RWPE2 (cell line): ENCODE measurements at regions not wholly inside any gene's neighbourhood (a gene's known extent, or its start where the extent isn't known, plus 50 kb on each side); places are given as distances from the start of the nearest gene placed in this dataset.

Experiments
- ATAC-seq: fragments of 200-7000 bp; cut with Tn5 transposase; 3 replicates; pipeline ENCODE4 v1.9.1; 2021; ENCODE audit warnings: low read depth
- DNase-seq: peaks from one replicate; pipeline ENCODE4 v3.0.0-alpha.2; 2020; ENCODE audit warnings: low spot score
- H3K27ac ChIP-seq: fragments of 450-650 bp; 2 replicates; pipeline ENCODE4 v1.5.1; 2017; ENCODE audit warnings: mild to moderate bottlenecking; ENCODE audit not compliant: poor library complexity, severe bottlenecking
- H3K27me3 ChIP-seq: fragments of 250-450 bp; sonication (Bioruptor Pico); 2 replicates; pipeline ENCODE4 v1.5.1; 2021; ENCODE audit warnings: mild to moderate bottlenecking, moderate library complexity; ENCODE audit not compliant: insufficient read depth, poor library complexity, severe bottlenecking
- H3K36me3 ChIP-seq: fragments of 250-450 bp; sonication (Bioruptor Pico); 2 replicates; pipeline ENCODE4 v1.5.1; 2020; ENCODE audit warnings: low read depth, mild to moderate bottlenecking, moderate library complexity
- H3K4me1 ChIP-seq: fragments of 250-450 bp; sonication (Bioruptor Pico); 2 replicates; pipeline ENCODE4 v1.5.1; 2021; ENCODE audit warnings: mild to moderate bottlenecking, moderate library complexity; ENCODE audit not compliant: insufficient read depth, poor library complexity, severe bottlenecking
- H3K4me3 ChIP-seq: fragments of 250-450 bp; sonication (Bioruptor Pico); 2 replicates; pipeline ENCODE4 v1.5.1; 2021; ENCODE audit warnings: mild to moderate bottlenecking, moderate library complexity; ENCODE audit not compliant: severe bottlenecking
- H3K9me3 ChIP-seq: fragments of 250-450 bp; sonication (Bioruptor Pico); 2 replicates; pipeline ENCODE4 v1.5.1; 2021; ENCODE audit warnings: mild to moderate bottlenecking, moderate library complexity; ENCODE audit not compliant: severe bottlenecking
- TF ChIP-seq, protein P1 (sequence below): fragments of 450-650 bp; IDR thresholded peaks from one replicate; pipeline ENCODE4 v1.5.1; 2017; ENCODE audit warnings: mild to moderate bottlenecking, moderate library complexity; ENCODE audit not compliant: poor library complexity, severe bottlenecking

DNA sequence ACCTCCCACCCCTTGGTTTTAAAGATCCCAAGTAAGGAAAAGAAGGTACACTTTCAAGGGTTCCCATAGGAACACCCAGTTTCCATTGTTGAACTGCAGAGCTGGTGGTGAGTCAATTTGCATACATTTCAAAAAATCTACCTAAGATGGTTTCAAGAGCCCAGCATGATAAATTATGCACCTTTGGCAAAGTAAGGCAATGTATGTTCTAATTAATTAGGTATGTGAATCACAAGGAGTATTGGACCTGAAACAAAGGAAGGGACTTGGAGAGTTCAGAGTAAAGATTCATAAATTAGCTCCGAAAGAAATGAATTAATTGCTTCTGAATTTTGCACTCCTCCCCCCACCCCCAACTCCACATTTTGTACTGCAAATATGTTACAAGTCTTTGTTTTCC lies 459.7 kb downstream of the LRATD1 start:
- DNase-seq (no peak), ATAC-seq (no peak)
- no peaks in the 10 kb centered on the region for H3K36me3 ChIP-seq
- H3K4me1 ChIP-seq: no peaks in the 10 kb centered on the region
- H3K27ac ChIP-seq: no peak overlapping the region
- no peaks in the 10 kb centered on the region for H3K27me3 ChIP-seq
- TF ChIP-seq, protein P1, sequence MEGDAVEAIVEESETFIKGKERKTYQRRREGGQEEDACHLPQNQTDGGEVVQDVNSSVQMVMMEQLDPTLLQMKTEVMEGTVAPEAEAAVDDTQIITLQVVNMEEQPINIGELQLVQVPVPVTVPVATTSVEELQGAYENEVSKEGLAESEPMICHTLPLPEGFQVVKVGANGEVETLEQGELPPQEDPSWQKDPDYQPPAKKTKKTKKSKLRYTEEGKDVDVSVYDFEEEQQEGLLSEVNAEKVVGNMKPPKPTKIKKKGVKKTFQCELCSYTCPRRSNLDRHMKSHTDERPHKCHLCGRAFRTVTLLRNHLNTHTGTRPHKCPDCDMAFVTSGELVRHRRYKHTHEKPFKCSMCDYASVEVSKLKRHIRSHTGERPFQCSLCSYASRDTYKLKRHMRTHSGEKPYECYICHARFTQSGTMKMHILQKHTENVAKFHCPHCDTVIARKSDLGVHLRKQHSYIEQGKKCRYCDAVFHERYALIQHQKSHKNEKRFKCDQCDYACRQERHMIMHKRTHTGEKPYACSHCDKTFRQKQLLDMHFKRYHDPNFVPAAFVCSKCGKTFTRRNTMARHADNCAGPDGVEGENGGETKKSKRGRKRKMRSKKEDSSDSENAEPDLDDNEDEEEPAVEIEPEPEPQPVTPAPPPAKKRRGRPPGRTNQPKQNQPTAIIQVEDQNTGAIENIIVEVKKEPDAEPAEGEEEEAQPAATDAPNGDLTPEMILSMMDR: no peak
- no peaks in the 10 kb centered on the region for H3K9me3 ChIP-seq
- H3K4me3 ChIP-seq: no peak overlapping the region

DNA sequence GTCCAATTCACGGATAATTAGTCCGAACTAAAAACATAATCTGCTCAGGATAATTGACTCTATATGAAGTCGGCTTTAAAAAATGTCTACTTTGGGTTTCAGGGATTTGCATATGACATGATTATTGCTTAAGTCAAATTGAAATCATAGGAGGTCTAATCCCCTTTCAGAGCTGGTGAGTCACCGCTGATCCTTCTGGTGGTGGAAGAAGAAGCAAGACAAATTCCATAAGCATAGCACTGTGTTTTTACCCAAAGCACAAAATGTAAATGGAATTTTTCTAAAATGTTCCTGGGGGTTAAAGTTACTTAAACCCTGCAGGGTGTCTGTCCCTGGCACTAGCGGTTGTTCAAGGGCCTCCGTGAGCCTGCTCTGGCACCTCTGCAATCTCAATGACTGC lies 460.2 kb downstream of the LRATD1 start:
- H3K4me1 ChIP-seq: no peaks in the 10 kb centered on the region
- no peak overlapping the region for H3K27ac ChIP-seq
- DNase-seq: no peak
- H3K4me3 ChIP-seq: no peak overlapping the region
- H3K9me3 ChIP-seq: no peaks in the 10 kb centered on the region
- TF ChIP-seq, protein P1: no peak
- H3K36me3 ChIP-seq: no peaks in the 10 kb centered on the region
- H3K27me3 ChIP-seq: no peaks in the 10 kb centered on the region
- no peak for ATAC-seq

DNA sequence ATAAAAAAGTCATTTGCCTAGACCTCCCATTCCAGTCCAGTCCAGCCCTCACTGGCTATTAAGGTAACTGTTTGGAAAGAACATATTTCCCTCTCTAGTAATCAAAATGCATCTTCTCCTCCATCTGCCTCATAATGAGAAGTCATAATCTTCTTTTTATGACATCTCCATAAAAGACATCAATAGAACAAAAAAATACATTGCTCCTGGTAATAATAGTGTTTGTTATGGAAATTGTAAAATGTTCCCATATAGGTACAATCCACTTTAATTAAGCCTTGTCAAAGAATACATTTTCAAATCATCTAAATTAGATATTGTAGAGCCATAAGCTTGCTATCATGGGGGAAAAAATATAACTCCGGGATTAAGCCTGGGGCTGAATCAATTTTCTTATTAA lies 461.6 kb downstream of the LRATD1 start:
- DNase-seq (no peak), ATAC-seq (no peak)
- Histone ChIP-seq H3K27me3 (no peaks in the 10 kb centered on the region), H3K9me3 (no peaks in the 10 kb centered on the region), H3K4me1 (no peaks in the 10 kb centered on the region), H3K27ac (no peak overlapping the region), H3K36me3 (no peaks in the 10 kb centered on the region), H3K4me3 (no peak overlapping the region)
- TF ChIP-seq, protein P1: no peak

DNA sequence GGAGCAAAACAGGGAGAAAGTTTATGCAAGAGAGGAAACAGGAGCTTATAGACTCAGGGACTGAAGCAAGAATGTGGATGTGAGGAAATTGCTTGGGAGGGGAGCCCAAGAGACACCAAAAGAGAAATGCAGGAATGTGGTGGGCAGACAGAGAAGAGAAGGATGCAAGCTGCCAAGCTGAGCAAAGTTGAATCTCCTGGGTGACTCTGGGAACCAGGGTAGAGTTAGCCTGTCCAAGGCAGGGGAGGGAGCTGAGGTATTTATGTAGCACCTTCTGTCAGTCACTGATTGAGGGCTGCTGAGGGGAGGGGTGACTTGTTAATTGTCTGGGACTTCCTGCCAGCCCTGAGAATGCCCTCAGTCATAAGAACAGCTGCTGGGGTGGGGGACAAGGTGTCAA lies 464.3 kb downstream of the NBAS start:
- TF ChIP-seq, protein P1: no peak
- no peak overlapping the region for H3K4me3 ChIP-seq
- no peak overlapping the region for H3K27ac ChIP-seq
- no peaks in the 10 kb centered on the region for H3K27me3 ChIP-seq
- ATAC-seq (no peak), DNase-seq (no peak)
- no peaks in the 10 kb centered on the region for H3K9me3 ChIP-seq
- H3K4me1 ChIP-seq: no peaks in the 10 kb centered on the region
- no peaks in the 10 kb centered on the region for H3K36me3 ChIP-seq

DNA sequence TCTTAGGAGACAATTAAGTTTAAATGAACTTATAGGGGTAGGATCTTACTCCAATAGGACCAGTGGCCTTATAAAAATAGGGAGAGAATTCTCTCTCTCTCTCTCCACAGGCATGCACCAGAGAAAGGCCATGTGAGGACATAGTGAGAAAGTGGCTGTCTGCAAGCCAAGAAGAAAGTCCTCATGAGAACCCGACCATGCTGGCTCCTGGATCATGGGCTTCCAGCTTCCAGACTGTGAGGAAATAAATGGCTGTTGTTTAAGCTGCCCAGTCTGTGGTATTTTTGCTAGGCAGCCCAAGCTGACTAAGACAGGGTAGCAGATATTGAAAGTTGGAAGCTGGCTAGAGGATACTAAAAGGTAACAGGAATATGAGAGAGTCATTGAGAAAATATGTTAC lies 454.0 kb downstream of the NBAS start:
- Histone ChIP-seq H3K36me3 (no peaks in the 10 kb centered on the region), H3K4me1 (no peaks in the 10 kb centered on the region), H3K27me3 (no peaks in the 10 kb centered on the region), H3K9me3 (peaks cover 2% of the 10 kb centered on the region), H3K4me3 (no peak overlapping the region), H3K27ac (no peak overlapping the region)
- DNase-seq (no peak), ATAC-seq (no peak)
- TF ChIP-seq, protein P1: no peak
